NCI-H446 treated with DMSO at 0.1 percent for 48 hours (cell line): ENCODE measurements at regions not wholly inside any gene's neighbourhood (a gene's known extent, or its start where the extent isn't known, plus 50 kb on each side); places are given as distances from the start of the nearest gene placed in this dataset.
"Not testable (repeated sequence)": the region's sequence is repeated elsewhere in the genome, so short reads cannot be mapped to it uniquely, and the experiment has no call there.

Experiments
- DNase-seq: peaks from one replicate; lab custom pipeline; 2025; lab: John Stamatoyannopoulos, UW

DNA sequence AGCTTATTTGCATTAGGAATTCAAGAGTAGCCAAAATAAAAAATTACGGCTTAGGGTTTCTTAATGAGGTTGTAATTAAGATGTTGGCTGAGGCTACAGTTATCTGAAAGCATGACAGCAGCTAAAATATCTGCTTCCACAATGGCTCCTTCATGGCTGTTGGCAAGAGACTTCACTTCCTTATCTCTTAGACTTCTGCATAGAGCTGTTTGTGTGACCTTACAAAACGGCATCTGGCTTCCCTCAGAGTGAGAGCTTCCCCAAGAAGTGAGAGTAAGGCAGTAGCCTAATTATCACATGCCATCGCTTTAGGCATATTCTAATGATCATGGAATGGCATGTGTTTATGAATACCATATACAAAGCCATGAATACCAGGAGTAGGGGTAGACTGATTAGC, 57.6 kb downstream of the CCDC59 start:
- DNase-seq: no peak

DNA sequence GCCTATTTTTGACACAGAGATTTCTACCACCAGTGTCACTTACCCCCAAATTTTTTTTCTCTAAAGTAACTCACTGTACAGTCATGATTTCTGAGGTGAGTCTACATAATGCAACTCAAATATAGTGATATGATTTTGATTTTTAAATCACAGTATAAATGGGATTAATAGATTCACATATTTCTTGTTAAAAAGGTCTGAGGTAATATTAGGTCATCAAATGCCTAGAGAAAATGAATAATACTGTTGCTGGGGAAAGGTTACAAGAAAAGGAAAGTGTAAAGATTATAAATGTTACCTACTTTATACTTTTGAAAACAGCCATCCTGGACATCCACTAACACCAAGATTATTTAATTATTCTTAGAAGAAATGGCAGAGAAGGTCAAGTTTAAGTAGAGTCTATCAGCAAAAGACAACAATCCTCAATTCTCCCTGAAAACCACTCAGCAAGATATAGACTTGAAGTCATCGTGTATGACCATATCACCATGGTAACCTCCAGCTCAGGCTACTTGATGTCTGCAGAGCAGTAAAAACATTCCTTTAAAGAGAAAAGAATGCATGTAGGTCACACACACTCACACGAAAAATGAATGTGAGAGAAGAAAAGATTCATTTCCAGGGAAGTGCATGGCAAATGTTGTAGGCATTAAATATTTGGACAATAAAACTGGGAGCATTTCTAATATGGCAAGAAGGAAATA, 58.7 kb downstream of the CCDC59 start:
- DNase-seq: no peak

DNA sequence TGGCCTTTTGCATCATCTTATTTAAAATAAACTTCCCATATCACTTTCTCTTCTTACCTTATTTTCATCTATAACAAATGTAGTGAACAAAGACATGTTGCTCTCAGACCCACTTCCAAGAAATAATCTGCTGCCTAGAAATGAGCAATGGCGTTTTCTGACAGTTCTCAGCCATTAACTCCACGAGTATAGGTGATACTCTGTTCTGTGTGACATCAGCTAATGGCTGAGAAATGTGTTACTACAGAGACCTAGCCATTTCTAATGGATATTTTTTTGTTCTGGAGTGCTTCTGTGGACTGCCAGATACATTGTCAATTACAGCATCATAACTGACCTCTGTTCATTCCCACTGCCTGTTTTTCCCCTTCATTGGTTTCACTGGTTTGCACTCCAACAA, 67.8 kb downstream of the CCDC59 start:
- no peak for DNase-seq

DNA sequence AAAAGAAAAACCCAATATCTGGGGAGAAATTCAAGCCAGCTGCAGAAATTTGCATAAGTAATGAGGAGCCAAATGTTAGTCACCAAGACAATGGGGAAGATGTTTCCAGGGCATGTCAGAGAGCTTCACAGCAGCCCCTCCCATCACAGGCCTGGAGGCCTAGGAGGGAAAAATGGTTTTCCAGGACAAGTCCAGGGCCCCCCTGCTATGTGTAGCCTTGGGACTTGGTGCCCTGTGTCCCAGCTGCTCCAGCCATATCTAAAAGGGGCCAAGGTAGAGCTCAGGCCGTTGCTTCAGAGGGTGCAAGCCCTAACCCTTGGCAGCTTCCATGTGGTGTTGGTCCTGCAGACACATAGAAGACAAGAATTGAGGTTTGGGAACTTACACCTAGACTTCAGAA, 76.9 kb downstream of the CCDC59 start:
- not testable (repeated sequence) for DNase-seq

DNA sequence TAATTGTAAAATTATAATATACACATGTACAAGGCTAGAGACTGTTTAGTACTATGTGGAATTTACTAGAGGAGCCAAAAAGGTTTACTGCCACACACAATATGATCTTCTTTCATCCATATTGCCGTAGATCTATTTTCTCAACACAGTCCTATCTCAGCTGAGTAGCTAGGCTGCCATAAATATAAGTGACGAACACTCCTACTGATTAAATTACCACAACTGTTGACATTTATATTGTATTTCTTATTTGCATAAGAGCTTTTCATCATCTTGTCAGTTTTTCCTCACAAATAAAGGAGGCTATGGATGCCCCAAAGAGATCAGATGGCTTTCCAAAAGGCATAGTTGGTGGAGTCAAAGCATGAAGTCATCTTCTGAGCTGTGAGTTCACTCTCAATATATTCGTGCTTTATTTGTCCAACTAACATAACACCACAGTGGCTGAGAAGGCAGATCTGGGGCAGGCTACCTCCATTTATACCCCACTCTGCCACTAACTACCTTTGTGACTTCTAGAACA, 78.6 kb downstream of the CCDC59 start:
- DNase-seq: no peak

DNA sequence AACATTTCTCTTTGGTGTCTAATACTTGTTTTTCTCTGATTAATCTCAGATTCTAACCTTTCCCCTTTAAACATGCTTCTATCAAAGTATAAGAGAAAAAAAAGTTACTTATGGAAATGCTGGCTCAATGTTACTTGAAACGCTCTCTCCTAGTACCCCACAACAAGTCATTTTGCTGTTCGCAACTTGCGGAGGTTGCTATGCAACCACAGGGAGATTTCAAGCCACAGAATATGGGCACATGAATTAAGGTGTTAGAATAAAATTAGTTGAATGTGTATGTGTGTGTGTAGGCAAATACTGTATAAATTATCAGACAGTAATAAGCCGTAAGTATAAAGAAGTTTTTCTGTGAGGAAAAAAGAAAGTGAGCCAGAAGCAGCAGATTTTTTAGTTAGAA, 80.6 kb downstream of the CCDC59 start:
- DNase-seq: no peak

DNA sequence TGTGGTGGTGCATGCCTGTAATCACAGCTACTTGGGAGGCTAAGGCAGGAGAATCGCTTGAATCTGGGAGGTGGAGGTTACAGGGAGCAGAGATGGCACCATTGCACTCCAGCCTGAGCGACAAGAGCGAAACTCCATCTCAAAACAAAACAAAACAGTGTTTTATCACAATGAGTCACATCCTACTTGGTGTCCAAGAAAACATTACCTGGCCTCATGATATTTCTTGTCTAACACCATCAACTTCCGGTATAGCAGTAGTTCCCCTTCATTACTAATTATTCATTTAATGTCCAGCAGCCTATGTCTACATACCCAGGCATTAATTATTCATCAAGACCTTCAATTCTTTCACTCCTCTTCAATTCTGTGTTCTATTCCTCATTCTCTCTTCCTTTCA, 115.5 kb downstream of the CCDC59 start:
- no peak for DNase-seq

DNA sequence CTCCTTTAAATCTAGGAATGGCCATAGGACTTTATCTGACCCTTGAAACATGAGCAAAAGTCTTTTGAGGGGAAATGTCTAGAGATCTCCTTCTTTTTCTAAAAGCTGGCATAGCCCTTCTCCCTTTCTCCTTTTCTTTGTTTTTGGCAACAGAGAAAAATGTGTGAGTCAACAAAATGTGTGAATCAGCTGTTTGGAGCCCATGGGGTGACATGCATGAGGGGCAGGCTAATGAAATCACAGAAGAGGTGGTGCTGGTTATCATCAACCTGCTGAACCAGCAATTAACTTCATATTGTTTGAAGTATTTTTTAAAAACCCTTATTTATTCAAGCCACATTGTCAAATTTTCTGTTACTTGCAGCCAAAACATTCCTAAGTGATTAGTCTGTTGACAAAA, 132.3 kb downstream of the CCDC59 start:
- no peak for DNase-seq

DNA sequence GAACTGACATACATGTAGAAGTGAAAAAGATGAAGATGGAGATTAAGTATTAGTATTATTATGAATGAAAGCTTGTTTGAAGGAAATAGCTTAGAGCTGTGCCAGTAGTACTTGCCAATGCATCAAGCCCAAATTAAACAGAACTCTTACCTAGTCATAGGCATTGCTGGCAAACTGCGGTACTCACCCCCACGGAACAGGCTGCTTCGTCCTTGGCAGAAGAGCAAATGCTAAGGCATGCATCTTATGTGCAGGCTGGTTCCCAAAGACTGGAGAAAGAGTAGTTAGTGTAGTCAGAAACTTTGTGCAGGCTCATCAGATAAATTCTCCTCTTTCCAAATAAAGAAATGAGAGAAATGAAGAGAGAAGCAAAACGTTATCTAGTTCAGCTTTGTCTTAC, 134.8 kb downstream of the CCDC59 start:
- DNase-seq: peak; percentile 32

DNA sequence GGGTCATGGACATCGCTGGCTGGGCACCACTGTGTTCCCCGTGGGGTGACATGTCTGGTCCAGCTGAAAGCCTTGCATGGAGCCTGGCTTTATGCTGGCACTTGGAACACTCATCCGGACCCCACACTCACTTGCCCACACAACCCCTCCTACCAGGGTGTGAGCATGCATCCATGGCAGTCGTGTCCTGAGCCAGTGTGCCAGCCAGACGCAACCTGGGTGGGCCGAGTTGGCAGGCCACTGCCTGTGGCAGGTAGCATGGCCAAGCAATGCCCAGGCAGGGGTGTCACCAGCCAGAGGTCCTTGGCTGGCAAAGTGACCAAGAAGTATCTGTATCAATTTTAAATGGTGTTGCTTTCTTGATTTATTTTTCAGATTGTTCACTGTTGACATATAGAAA, 141.7 kb downstream of the CCDC59 start:
- DNase-seq: no peak

DNA sequence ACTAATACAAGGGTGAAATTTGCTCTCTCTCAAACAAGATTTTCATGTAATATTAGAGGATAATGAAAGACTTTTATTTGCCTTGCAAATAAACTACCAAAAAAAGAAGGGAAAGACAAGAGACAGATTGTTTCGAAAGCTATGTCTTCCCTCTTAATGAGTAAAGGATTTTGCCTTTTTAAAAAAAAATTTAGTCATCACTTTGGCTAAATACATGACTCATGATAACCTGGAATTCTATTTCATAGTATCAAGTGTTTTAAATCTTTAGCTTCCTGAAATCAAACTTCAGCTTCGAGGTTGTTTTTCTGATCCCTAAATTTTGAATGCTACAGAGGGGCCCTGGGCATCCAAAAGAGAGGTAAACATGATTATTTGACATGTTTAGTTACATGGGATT, 144.4 kb downstream of the CCDC59 start:
- no peak for DNase-seq

DNA sequence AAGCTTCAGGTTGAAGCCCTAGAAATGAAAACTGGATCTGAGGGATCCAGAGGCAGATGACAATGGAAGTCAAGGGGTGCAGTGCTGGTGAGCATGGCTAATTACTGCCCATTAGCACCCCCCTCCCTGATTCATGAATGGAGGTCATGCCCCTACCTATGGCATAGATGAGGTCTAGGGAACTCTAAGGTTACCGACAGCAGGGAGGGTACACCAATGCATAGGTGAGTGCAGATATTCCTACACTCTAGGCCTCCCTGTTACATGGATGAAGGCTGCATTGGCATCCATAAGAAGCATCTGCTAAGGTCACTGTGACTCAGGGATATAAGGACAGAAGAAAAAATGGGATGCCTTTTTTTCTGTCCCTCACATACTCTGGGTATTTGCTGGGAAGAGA, 147.3 kb downstream of the CCDC59 start:
- no peak for DNase-seq

DNA sequence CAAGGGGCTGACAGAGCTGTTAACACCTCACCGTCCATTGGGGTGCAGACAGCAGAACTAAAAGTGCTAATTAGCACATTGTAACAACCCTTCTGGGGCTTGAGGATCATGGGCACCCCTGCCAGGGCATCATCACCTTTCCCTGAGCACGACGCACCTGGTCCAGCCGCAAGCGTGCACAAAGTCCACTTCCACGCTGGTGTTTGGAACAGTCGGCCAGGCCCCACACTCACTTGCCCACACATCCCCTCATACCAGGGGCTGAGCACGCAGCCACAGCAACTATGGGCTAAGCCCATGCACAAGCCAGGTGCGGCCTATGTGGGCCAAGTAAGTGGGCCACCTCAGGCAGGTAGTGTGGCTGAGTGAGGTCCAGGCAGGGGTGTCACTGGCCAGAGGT, 148.7 kb downstream of the CCDC59 start:
- DNase-seq: no peak

DNA sequence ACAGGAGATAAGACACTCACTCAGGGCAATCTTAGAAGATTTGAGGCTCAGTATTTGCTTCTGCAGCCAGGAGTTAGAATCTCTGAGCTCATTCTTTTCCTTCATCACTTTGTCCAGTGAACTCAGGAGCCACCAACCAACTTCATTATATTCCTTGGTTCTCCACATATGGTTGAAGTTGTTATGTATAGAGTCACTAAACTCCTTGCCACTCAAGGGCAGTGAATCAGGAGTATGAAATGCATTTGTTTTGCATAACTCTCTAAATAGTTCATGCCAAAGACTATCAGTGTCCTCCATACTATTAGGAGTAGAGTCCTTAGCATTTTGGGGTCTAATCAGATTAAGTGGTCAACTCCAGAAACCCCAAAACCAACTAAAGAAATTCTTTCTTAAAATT, 150.6 kb downstream of the CCDC59 start:
- no peak for DNase-seq

DNA sequence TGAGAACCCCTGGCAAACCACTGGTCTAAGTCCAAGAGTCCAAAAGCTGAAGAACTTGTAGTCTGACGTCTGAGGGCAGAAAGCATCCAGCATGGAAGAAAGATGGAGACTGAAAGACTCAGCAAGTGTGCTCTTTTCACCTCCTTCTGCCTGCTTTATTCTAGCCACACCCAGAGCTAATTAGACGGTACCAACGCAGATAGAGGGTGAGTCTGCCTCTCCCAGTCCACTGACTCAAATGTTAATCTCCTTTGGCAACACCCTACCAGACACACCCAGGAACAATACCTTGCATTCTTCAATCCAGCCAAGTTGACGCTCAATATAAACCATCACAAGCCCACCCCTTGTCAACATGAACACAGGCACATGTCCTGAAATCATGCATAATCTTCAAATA, 155.1 kb downstream of the CCDC59 start:
- no peak for DNase-seq

DNA sequence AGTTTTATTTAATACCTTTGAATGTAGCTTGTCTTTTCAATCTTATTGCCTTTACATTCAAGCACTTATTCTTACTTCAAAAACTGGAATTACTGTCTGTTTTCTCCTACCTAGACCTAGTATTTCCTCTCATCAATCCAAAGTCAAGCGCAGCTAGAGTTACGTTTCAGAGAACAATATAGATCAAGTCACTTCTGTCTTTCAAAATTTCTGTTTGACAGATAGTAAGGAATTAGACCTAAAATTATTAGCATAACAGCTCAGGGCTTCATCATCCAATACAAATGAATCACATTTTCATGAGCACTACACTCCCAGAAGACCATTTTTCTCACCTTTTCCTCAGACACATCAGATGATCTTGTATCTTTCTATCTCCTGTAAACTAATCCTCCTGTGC, 170.6 kb downstream of the CCDC59 start:
- DNase-seq: no peak

DNA sequence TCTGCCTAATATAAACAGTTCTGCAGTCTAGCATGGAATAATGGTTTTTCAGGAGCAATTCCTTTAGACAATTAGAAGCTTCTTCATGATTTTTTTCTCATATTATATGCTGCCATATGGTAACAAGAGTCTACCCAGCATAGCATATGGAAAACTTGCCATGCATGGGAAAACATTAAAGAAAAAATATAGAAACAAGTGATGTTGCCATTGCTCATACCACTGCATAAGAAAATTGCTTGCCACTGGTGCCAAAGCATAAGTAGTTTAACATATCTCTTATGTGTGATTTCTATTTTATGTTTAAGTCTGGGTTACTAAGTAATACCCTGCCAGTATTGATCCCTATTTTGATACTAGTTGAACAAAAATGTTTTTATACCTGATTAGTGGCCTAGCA, 171.2 kb downstream of the CCDC59 start:
- no peak for DNase-seq

DNA sequence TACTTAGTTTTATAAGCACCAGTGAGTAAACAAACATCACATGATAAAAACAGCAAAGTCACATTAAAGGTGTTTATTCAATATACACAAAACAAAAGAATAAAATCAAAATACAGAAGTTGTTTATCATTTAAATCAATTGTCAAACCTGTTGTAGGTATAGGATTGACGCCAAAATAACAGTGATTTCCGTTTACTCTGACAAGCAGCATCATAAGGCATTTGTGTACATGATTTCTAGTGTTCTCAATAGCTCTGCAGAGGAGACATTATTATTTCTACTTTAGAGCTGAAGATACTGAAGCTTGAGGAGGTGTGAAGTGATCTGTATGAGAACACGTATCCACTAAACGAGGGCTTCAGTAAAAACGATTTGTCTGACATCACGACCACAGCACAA, 171.9 kb downstream of the CCDC59 start:
- DNase-seq: no peak

DNA sequence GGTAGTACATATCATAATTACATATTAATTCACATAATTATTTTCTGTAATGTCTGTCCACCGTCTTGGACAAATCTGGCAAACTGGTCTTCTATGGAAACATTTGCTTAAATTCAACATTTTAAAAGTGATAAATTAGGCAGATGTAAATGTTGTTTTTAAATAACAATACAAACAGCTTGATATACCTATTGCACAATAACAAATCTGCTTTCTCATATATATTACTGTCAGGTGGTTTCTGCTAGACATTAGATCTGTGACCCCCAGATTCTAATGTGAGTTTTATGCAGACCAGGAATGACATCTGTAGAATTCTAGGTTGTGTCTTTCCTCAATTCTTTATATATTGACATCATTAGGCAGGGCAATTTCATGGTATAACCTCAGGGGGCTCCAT, 173.3 kb downstream of the CCDC59 start:
- DNase-seq: no peak

DNA sequence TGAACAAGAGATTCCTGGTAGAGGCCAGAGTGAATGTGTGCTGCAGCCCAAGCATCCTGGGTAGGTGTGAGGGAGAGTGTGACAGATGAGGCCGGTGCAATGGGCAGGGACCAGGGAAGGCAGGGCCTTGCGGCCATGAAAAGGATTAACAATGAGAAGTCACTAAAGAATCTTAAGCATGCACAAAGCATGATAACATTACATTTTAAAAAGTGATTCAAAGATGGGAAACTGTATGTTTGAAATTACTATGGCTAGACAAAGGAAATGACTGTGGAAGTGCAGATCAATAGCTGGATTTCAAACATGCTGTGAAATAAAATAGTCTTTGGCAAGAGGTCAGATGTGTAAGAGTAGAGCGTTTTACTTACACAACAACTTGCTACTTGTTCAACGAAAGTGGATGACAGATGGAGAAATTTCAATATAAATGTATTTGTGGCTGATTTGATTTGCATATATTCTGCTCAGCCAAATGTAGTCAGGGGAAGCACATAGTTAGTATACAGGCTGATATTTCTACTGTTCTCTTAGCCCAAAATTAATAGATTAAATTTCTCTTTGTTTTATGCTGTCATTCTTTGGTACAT, 175.5 kb downstream of the CCDC59 start:
- DNase-seq: no peak

DNA sequence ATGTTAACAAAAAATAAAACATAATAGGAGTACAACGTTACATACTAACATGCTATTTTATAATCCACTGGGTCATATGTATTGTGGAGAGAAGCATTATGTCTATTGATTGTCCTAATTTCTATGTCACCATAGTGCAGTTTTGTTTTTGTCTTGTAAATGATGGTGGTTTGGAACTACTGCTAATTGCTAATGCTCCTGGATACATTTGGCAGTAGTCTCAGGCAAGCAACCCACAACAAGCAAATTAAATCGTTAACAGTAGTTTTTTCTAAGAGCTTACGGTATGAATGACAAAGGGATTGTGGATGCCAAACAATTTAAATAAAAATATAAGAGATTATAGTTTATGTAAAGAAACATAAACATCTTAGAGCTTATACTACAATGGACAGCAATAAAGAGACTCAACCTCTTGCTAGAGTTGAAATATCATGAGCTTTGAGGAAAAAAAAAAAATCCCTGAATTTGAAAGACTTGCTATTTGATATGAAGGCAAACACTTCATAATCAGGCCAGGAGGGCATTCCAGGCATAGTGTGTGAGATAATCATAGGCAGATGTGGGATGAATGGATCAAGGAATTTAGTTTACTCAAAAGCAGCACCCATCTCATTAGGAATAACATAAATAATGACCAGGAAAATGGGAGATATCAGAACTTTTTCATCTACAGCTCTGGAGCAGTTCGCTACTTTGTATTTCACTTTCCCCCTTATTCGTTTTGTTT, 181.3 kb downstream of the CCDC59 start:
- no peak for DNase-seq

DNA sequence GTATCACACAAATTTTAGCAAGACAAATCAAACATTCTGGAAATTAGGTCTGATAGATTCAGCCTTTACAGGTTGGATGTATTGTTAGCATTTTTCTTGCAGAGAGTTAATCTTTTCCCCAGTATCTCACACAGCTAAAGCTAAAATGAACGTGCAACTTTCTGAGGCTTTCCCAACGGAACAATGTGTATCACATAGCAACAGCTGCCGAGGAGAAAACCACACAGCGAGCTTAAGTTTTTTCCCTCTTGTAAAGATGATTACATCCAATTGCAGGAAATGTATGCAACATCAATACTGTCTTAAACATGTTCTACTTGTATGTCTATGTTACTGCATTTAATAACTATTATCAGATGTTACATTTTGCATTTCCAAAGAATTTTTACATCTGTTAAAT, 182.2 kb downstream of the CCDC59 start:
- no peak for DNase-seq

DNA sequence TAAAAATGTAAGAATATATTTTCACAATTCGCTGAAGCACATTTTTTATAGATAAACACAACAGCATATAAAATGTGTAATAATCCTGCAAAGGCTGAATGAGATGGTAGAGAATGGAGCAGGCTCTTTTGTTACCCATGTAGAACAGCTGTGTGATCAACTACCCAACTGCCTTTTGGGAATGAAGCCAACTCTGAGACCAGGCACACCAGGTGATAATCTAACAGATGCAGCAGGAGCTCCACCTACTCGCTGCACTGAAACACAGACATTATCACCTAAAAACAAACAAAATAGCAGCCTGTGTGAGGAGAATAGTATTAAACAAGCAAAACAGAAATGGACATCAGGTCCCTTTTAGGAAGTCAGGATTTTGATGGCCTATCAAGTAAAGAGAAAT, 183.3 kb downstream of the CCDC59 start:
- DNase-seq: peak; percentile 72
